Hippocampal formation (tissue), 2 donors: ENCODE measurements at regions not wholly inside any gene's neighbourhood (a gene's known extent, or its start where the extent isn't known, plus 50 kb on each side); places are given as distances from the start of the nearest gene placed in this dataset.

ENCODE experiments used
- DNase-seq, 2 donors: peaks; one replicate each; lab custom pipeline; 2025; lab: John Stamatoyannopoulos, UW

DNA sequence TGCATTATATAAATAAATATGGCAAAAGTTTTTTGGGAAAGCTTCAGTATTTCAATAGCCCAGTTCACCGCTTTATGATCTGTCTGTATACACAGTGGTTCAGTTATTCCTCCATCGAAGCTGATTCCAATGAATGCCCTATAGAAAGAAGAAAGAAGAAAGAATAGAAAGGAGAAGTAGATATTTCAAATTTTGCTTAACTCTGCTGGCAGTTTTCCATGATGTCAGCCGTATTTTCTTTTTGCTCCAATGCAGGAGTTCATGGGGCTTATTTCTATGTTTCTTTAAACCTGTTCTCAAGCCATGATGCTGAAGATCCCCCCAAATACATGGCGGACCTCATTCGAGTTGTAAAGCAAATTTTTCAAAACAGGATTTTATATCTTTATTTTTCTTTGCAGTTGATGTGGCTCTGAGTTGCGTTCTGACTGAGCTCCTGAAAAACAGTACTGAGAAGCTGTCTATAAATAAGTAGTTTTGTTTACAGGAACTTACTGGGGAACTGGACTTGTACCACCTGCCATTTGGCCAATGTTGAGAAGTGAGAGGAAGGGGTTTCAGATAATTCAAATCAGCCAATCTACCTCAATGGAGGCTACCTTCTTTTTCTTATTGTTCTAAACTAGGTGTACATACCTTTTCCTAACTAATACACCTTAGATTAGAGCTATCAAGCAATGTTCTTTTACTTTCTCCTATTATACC, 418.5 kb upstream of the MEF2C start:
- DNase-seq: no peak

- no peak for DNase-seq
Measured at GRCh38 chr5:89300426-89300970, 417.5 kb upstream of the MEF2C start.

- DNase-seq: no peak
Measured at GRCh38 chr5:89299998-89300397, 417.0 kb upstream of the MEF2C start.

- no peak for DNase-seq
Measured at GRCh38 chr5:89297066-89297465, 414.1 kb upstream of the MEF2C start.

GRCh38 chr5:89293810-89294209, 410.8 kb upstream of the MEF2C start:
- no peak for DNase-seq

GRCh38 chr5:89292487-89292886, 409.5 kb upstream of the MEF2C start:
- no peak for DNase-seq

GRCh38 chr5:89289604-89290003, 406.6 kb upstream of the MEF2C start:
- DNase-seq: no peak

GRCh38 chr5:89287964-89288363, 405.0 kb upstream of the MEF2C start:
- DNase-seq: no peak

DNA sequence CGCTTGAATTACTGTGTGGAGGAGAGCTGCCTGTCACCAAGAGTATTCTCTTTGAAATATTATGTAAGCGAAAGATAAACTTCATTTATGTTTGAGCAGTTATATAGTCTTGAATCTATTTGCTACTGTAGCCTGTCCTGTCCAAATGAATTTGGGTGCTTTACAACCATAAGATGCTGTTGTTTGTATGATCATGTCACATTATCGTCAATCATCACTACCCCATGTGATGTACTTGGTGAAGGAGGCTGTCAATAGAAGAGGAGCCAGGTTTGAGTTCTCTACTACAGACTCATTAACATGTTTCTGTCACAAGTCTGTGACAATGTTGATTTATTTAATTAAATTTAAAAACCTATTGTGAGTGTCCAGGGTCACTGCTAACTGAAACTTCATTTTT, 403.3 kb upstream of the MEF2C start:
- DNase-seq: no peak

DNA sequence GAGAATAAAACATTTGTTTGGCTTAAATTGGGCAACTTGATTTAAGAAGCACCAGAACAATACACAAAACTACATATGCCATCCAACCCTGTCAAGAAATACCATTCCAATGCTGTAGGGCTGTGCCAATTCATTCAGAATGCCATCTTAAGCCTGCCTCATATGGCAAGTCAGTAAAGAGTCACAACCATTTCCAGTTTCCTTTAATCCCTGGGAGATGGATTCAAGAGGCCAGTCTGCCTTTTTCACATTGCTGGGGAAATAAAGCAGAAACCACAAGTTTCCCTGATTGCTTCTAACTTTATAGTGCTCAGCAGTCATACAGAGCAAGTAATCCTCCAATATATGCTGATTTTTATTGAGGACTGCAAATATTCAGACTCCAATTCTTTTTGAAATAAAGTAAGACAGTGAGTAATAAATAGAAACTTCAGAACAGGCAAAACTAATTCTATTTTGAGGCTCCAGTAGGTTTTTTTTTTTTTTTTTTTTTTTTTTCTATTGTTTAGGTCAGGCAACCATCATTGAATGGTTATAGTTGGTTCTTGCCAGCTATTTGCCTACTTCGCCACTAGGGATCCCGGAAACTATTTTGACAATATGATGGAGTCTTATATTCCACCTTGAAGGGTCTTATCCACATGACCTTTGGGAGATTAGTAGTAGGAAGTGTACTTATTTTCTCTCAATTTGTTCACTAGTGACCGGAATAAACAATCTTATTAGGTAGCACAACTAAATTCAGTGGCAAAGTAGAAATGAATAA, 400.9 kb upstream of the MEF2C start:
- no peak for DNase-seq

DNA sequence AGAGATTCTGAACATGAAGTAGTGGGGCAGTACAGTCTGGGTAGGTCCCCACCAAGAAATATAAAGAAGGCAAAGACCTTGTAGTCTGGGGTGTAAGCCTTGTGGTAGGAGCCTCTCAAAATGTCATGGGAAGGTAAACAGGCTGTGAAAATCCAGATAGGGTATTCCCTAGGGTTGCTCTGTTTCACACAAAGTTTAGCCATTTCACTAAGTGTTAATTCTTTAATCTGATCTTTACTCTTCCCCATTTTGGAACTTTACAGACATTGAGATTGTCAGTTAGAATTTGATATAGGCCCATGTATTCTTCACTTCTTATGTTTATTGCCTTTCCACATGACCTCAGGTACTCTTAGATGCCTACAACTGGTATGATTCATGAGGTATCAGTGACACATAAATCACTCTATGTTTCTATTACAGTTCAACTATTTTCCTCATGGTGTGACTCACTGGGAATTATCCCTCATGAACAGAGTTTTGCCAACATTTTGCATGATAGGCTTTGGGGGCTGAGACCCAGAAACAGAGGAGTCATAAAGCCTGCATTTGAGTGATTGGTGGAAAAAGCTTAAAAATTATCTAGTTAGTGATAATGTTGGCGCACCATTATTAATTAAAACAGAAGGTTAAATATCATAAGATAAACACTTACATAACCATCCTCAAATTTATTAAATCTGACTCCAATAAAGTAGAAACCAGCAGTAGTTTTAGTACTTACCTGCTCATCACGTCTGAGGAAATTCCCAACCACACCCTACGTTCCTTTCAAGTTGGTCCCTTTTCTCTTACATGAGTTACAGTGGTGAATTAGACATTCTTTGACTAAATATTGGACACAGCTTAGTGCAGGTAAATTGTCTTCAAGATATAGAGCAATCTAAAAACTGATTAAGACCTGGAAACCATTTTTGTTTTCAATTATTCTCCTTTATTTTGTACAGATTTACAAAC, 399.8 kb upstream of the MEF2C start:
- DNase-seq: no peak

GRCh38 chr5:89281766-89282553, 399.0 kb upstream of the MEF2C start:
- DNase-seq: no peak

DNA sequence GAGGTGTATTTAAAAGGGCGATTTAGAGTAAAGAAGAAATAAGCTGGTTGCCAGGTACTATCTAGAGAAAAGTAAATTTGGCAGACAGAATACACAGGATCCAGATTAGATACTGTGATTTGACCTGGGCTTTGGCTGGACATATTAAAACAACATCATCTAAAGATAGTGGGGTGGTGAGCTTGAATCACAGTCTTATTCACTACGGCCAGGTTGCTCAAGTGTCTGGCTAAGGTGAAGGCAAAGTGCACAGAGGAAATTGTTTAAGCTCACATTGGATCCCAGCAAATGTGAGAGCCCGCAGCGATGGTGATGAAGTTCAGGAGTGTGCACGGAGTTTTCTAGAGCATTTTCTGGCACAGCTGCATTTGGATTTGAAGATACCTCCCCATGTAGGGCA, 398.2 kb upstream of the MEF2C start:
- no peak for DNase-seq

DNA sequence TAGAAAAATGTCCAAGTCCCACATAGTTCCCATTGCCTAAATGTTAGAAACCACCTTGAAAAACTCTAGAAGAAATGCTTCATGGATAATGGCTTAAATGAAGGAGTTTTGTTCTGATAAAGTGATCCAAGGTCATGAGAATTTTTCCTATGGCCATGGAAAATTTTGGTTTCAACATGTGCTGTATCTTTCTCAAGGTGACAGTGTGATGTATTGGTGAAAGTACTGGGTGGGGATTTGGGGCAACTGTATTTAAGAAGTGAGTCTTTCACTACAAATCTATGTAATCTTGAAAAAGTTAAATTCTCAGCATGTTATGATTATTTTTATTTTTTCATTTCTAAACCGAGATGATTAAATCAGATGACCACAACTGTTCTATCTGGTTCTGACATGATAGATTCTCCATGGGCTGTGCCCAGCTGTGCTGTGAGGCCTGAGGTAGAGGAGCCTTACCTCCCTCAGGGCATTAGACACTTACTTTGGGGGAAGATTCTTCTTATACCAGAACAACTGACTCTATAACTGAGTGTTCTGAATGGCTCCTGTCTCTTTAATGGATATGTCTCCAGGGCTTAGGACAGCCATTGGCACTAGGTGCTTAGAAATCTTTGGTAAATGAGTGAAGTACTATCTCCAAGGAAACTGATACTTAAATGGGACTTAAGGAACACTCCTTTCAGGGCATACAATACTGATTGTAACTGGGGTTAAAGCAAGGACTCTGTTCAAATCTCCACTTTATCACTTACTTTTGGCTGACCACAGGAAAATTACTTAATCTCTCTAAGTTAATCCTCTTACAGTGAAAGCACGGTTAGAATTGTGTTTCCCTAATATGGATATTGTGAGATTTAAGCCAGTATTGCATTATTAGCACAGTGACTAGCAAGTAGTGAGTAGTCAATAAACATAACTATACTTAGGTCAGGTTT, 397.4 kb upstream of the MEF2C start:
- no peak for DNase-seq

DNA sequence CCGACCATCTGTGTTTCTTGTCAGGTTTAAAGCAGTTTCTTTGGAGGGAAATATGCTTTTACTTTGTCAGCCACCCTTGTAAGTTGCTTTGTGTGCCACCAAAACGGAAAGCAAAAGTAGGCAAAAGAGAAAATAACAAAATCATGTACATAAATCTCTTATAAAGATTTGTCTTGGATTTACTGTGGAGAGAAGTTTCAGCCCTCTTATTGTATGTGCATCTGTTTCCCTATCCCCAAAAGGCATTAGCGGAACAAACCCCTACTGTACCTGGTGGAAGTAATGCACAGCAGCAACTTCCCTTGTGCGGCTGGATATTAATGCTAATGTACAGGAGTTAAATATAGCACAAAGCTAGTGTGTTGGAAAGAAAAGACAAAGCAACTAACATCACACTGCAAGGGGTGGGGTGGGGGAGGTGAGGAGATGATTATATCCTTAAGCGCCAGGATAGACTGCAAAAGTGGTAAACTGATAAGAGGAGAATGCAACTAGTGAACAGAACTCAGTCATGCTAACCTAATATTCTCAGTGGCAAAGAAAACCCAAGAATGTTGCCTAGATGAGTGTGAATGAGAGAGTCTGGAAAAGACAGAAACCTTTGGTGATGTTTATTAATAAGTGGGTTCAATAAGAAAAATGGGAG, 396.5 kb upstream of the MEF2C start:
- no peak for DNase-seq

GRCh38 chr5:89277816-89278215, 394.8 kb upstream of the MEF2C start:
- no peak for DNase-seq

GRCh38 chr5:89276566-89277305, 393.8 kb upstream of the MEF2C start:
- no peak for DNase-seq

DNA sequence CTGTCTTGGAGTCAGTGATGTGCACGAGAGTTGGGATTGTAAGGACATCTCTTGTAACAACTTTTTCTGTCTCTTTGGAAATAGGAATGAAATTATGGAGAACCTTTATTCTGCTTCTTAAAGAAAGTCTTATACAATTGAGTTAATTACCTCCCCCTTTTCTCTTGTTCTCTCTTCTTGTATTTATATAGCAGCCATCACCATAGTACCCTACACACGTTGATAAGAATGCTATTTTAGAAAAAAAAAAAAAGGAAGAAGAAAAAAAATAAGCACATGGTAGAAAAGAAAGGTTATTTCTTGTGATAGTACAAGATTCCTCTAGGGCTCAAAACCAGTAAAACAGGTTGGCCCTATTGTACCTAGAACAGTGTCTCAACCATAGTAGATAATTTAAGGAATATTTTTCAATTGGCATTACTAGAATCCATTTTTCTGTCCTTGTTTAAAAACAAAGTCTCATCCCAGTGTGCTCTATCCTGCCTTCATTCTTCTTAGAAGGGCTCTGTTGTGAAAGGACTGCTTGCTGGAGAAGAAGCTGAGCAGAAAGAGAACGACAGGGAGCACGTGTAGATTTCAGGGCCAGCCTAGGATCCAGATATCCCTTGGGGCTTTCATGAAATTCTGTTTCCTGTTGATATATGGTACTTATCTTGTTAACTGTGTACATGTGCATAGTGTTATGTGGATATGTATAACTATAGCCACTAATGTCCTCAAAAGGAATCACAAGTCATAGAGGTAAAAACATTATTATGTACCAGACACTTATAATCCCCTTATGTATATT, 392.3 kb upstream of the MEF2C start:
- no peak for DNase-seq
